Stomach (tissue), 8 donors: ENCODE measurements at regions not wholly inside any gene's neighbourhood (a gene's known extent, or its start where the extent isn't known, plus 50 kb on each side); places are given as distances from the start of the nearest gene placed in this dataset.

Experiments used
- DNase-seq, 2 donors: peaks; one replicate each; pipeline versions ENCODE4 v3.0.0 to v3.0.0-alpha.2; 2013 to 2019
- H3K27ac ChIP-seq, 5 donors: fragments of 200-600 bp in 4 of 5; sonication (generic) in 4 of 5; one replicate each; pipeline ENCODE4 v1.5.1; 2013 to 2019; ENCODE audit warnings: mild to moderate bottlenecking in 1 of 5, moderate library complexity in 1 of 5
- H3K27me3 ChIP-seq, 3 donors: fragments of 200-600 bp; sonication (generic); one replicate each; pipeline ENCODE4 v1.5.1; 2017 to 2019; ENCODE audit warnings: mixed run types in 1 of 3
- H3K36me3 ChIP-seq, 4 donors: fragments of 200-600 bp; sonication (generic); 1 replicate in 3 of 4; 2 replicates in 1 of 4; pipeline ENCODE4 v1.5.1; 2016 to 2019
- H3K4me1 ChIP-seq, 4 donors: fragments of 200-600 bp; sonication (generic); one replicate each; pipeline ENCODE4 v1.5.1; 2016 to 2019
- H3K4me3 ChIP-seq, 4 donors: fragments of 200-600 bp; sonication (generic) in 3 of 4; one replicate each; pipeline ENCODE4 v1.5.1; 2016 to 2019; ENCODE audit warnings: mild to moderate bottlenecking in 1 of 4
- H3K9me3 ChIP-seq, 4 donors: fragments of 200-600 bp; sonication (generic); one replicate each; pipeline ENCODE4 v1.5.1; 2016 to 2019
- CTCF ChIP-seq, 7 experiments: fragments of 450-650 bp in 4 of 7; fragments of 200-600 bp in 3 of 7; sonication (generic) in 3 of 7; IDR thresholded peaks; one replicate each; pipeline ENCODE4 v1.5.1; 2016 to 2019; ENCODE audit warnings: antibody characterized with exemption in 7 of 7, control low read depth in 2 of 7, mild to moderate bottlenecking in 1 of 7
- EP300 ChIP-seq: sonication (generic); formaldehyde crosslinking; IDR thresholded peaks from one replicate; pipeline ENCODE4 v1.6.1; 2017; ENCODE audit warnings: antibody characterized with exemption
- POLR2A ChIP-seq, 4 donors: fragments of 450-650 bp; IDR thresholded peaks; one replicate each; pipeline ENCODE4 v1.6.1; 2016; ENCODE audit warnings: antibody characterized with exemption in 4 of 4, control low read depth in 2 of 4, mild to moderate bottlenecking in 1 of 4, moderate library complexity in 1 of 4
- POLR2AphosphoS5 ChIP-seq, 3 donors: sonication (generic); formaldehyde crosslinking; IDR thresholded peaks; one replicate each; pipeline ENCODE4 v1.6.1; 2016; ENCODE audit warnings: antibody characterized with exemption in 3 of 3
- WGBS, 5 donors: extraction: QIAGEN DNeasy Blood & Tissue Kit in 3 of 5; methylation state at CpG; one replicate each; pipeline versions ENCODE4 v1.1.5 to v1.1.7; 2013 to 2018; 5-methylcytosine and 5-hydroxymethylcytosine counted together
- intact Hi-C: fragments of 100-400 bp; cut with DNase I; formaldehyde crosslinking; loops from one replicate; pipeline ENCODE4 v1.15.1; 2023; ENCODE audit warnings: low total_unique reads
- donor health status: healthy with polysubstance abuse.
- donor health status: Bipolar disorder and iron deficiency.
- donor health status: healthy.

- no peak overlapping the region for H3K27ac ChIP-seq
- intact Hi-C loops = no loop called here
- no peak overlapping the region for H3K4me3 ChIP-seq
- no peaks in the 10 kb centered on the region for H3K27me3 ChIP-seq
- DNase-seq = no peak
- no peaks in the 10 kb centered on the region for H3K9me3 ChIP-seq
- H3K36me3 ChIP-seq = no peaks in the 10 kb centered on the region
- no peaks in the 10 kb centered on the region for H3K4me1 ChIP-seq
- TF ChIP-seq EP300 (no peak), POLR2A (IDR thresholded peaks at IDR 0.05) (no peak), POLR2AphosphoS5 (IDR thresholded peaks at IDR 0.05) (no peak), CTCF (IDR thresholded peaks at IDR 0.05) (no peak)
Observed at GRCh38 chr13:68645814-68646213, 1415.7 kb upstream of the PCDH9 start.

- no peaks in the 10 kb centered on the region for H3K4me1 ChIP-seq
- no peak overlapping the region for H3K4me3 ChIP-seq
- no peaks in the 10 kb centered on the region for H3K27me3 ChIP-seq
- TF ChIP-seq POLR2AphosphoS5 (IDR thresholded peaks at IDR 0.05) = no peak
- TF ChIP-seq EP300 = no peak
- no peak for TF ChIP-seq CTCF (IDR thresholded peaks at IDR 0.05)
- no peak for TF ChIP-seq POLR2A (IDR thresholded peaks at IDR 0.05)
- no peak for DNase-seq
- no peak overlapping the region for H3K27ac ChIP-seq
- no peaks in the 10 kb centered on the region for H3K9me3 ChIP-seq
- intact Hi-C loops = no loop called here
- H3K36me3 ChIP-seq = no peaks in the 10 kb centered on the region
- WGBS, 5 donors = 42 to 46% (median 44%) methylated on average over 6 of the region's 6 CpGs
Observed at GRCh38 chr13:68644611-68645010, 1414.5 kb upstream of the PCDH9 start.

- WGBS, 5 donors = 42 to 70% (median 63%) methylated on average over 1 of the region's 1 CpG
- Histone ChIP-seq H3K27me3 (no peaks in the 10 kb centered on the region), H3K27ac (no peak overlapping the region), H3K9me3 (no peaks in the 10 kb centered on the region), H3K4me3 (no peak overlapping the region), H3K4me1 (no peaks in the 10 kb centered on the region), H3K36me3 (no peaks in the 10 kb centered on the region)
- TF ChIP-seq POLR2A (IDR thresholded peaks at IDR 0.05) (no peak), EP300 (no peak), POLR2AphosphoS5 (IDR thresholded peaks at IDR 0.05) (no peak), CTCF (IDR thresholded peaks at IDR 0.05) (no peak)
- intact Hi-C loops = no loop called here
- DNase-seq = no peak
Observed at GRCh38 chr13:68636784-68637183, 1406.6 kb upstream of the PCDH9 start.

- no peaks in the 10 kb centered on the region for H3K4me1 ChIP-seq
- TF ChIP-seq CTCF (IDR thresholded peaks at IDR 0.05) (no peak), EP300 (no peak), POLR2AphosphoS5 (IDR thresholded peaks at IDR 0.05) (no peak), POLR2A (IDR thresholded peaks at IDR 0.05) (no peak)
- H3K27me3 ChIP-seq = no peaks in the 10 kb centered on the region
- H3K4me3 ChIP-seq = no peak overlapping the region
- no peak for DNase-seq
- intact Hi-C loops = no loop called here
- H3K27ac ChIP-seq = no peak overlapping the region
- H3K36me3 ChIP-seq = no peaks in the 10 kb centered on the region
- no peaks in the 10 kb centered on the region for H3K9me3 ChIP-seq
Observed at GRCh38 chr13:68628994-68629393, 1398.9 kb upstream of the PCDH9 start.

- no peak for DNase-seq
- 55 to 80% (median 74%) methylated on average over 3 of the region's 3 CpGs for WGBS, 5 donors
- intact Hi-C loops = no loop called here
Observed at GRCh38 chr13:68627379-68627778, 1397.2 kb upstream of the PCDH9 start.

More at GRCh38 chr13:68627379-68627778, 1397.2 kb upstream of the PCDH9 start:
- no peaks in the 10 kb centered on the region for H3K36me3 ChIP-seq
- no peaks in the 10 kb centered on the region for H3K27me3 ChIP-seq
- no peaks in the 10 kb centered on the region for H3K9me3 ChIP-seq
- no peaks in the 10 kb centered on the region for H3K4me1 ChIP-seq
- no peak overlapping the region for H3K4me3 ChIP-seq
- TF ChIP-seq POLR2AphosphoS5 (IDR thresholded peaks at IDR 0.05) (no peak), EP300 (no peak), CTCF (IDR thresholded peaks at IDR 0.05) (no peak), POLR2A (IDR thresholded peaks at IDR 0.05) (no peak)
- H3K27ac ChIP-seq = no peak overlapping the region
